Stimulated activated CD4-positive, alpha-beta T cell treated with anti-CD3 and anti-CD28 coated beads, Interleukin-12 subunit alpha, Interleukin-12 subunit beta, amount 100 ng/mL, for 48 hours (primary cell): ENCODE measurements at regions not wholly inside any gene's neighbourhood (a gene's known extent, or its start where the extent isn't known, plus 50 kb on each side); places are given as distances from the start of the nearest gene placed in this dataset.
"Not testable (repeated sequence)": the region's sequence is repeated elsewhere in the genome, so short reads cannot be mapped to it uniquely, and the experiment has no call there.

ENCODE experiments used
- DNase-seq, 3 donors: peaks; one replicate each; pipeline ENCODE4 v3.0.0-alpha.2; 2020; ENCODE audit warnings: low read depth in 2 of 3, low spot score in 1 of 3

DNA sequence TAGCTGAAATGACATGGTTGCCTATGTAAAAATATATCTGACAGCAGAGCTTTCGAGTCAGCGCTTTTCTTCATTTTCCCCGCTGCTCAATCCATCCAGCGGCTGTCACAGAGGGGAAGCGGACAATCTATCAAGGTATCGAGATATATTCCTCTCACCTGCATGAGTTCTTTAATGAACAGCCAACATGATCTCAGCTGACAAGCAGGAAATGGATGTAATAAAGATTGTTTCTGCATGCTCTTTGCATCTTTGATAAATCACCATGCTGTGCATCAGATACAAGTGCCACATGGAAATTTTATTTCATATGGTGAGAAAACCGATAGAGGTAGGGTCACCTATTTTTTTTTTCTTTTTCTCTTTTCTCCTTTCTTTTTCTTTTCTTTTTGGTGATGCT lies 602.3 kb upstream of the MMS22L start:
- DNase-seq = no peak

DNA sequence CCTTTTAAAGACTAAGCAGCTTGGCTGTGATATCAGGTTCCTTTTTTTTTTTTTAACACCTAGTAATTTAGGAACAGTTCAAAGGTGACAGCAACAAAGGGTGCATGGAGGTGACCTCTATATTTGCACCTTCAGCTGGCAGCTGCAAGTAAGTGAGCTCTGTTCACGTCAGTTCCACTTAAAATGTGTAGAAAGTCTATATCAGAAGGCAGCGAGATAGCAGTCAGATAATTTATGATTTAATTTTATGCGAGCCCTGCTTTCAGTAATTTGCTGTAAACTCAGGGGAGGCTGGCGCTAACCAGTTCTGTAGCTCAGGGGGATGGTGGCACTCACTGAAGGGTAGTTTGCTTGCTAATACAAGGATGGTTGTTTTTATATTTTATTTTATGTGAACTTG lies 602.8 kb upstream of the MMS22L start:
- no peak for DNase-seq

DNA sequence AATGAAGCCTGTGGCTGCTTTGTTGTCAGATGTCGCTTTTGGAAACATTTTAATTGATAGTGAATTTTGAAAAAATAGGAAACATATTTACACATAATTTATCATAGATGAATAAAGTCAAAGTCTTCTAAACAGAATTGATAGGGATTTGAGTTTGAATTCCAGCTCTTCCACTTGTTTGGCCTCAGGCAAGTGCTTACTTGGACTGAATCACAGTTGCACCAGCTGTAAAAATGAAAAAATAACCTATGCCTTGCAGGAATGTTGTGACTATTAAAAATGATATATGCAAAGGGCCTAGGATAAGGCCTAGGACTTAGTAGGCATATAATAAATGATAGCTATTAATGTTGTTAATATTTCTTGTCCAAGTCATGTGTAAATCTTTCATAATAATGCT lies 618.5 kb upstream of the MMS22L start:
- DNase-seq = no peak

DNA sequence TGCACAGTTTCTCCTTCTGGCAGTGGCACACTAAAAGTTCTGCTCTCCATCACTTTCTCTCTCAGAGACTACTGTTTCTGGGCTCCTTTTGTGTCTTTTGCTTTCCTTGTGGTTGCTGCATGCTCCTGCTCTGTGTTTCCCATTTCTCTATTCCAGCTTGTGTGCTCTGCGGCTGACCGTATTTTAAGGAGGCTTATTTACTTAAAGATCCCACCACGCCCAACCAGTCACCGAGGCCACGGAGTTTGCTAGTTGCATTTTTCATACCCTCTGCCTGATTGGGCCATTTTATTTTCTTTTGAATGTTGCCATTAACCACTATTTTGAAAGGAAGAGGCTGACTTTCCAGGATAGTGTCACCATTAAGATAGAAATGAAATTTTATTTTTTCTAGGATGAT lies 626.4 kb upstream of the MMS22L start:
- no peak for DNase-seq

DNA sequence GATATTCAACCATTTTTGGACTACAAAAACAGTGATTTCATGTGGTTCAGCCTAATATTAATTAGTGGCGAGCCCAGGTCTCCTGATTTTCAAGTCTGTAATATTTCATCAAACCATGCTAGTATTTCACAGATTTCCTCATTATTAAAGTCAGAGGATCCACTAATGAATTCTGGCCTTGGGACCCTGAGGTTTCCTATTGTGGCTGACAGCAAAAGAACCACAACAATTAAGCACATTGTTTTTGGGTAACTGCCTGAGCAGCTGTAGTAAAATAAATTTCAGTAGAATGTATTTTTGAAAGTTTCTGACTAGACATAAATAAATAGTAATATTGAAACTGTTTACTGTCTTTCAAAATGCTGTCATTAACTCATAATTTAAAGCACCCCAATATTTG lies 630.7 kb upstream of the MMS22L start:
- no peak for DNase-seq

DNA sequence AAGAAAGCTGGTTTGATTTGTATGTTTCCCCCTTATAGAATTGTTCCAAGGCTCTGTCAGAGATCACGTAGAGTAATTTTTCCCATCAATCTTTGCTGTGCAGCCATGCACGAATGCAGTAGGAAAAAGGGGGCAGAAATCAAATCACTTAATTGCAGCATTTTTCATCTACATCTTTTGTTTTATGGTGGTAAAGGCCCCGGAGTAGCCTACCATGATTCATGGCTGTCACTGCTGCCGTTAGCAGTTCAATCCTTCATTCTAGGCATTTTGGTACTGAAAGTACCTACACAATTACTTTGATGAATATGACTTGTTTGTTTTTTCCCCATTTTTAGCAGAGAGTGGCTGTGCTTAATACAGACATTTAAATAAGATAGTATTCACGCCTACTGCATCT lies 631.9 kb upstream of the MMS22L start:
- DNase-seq = no peak

DNA sequence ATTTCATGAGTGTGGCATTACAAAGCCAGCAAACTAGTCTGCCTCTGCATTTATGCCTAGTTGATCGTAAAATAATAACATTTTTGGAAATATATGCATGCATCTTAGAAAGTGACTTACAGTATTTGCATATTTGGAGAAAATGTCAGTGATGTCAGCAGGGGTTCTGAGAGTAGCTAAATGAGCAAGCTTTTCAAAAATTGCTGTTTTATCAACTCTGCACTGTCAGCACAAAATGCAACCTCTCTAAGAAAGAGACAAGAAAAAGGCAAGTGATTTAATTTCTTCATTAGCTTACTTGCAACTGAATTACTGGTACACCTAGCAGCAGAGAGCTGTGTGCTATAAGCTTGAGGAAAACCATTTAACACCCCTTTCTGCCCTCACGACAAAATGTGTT lies 632.5 kb upstream of the MMS22L start:
- DNase-seq = no peak

DNA sequence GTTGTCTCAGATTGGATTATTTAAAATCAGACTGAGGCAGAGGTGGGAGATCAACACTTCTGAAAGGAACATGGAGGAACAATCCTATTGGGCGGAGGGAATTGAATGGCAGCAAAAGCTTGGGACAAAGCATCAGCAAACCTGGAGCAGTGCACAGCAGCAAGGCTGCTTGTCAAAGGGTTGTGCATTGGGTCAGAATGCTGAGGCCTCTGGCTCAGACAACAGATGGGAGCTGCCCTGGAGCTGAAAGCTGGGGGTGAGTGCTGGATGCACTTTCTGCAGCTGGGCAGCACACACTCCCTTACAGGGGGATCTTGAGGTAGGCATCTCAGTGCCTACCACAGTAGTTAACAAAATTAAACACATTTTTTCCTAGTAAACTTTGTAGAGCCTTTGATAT lies 634.4 kb upstream of the MMS22L start:
- no peak for DNase-seq

DNA sequence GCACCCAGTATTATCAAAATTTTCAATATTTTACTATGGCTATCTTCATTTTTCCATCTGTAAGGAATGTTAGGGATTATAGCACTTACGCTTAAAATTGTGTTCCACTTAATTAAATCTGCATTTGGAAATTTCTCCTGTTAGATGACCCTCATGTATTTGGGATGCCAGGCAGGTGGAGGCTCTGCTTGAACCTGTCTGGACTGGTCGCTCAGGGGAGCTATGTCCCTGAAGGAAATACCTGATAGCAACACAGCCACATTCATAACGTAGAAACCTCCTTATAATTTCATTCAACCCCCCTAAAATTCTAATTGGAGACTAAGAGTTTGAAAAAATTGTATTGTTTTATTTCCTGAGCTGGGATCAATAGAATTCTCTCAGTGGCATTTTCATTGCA lies 636.0 kb upstream of the MMS22L start:
- no peak for DNase-seq

DNA sequence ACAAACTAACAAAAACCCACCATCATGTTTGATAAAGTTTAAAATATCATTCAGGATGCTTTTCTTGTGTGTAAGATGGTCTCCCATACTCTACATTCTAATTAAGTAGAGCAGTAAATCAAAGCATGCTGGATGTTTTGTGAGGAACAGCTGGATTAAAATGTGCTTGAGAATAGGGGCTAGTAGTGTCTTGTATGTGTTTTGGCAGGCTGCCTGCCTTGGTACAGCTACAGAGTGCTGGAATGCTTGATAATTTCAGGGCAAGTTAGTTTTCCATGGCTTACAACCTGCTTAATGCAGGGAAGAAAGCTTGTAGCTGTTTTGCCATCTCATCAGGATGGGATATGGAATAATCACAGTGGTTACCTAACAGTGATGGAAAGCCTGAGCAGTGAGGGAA lies 636.6 kb upstream of the MMS22L start:
- no peak for DNase-seq

DNA sequence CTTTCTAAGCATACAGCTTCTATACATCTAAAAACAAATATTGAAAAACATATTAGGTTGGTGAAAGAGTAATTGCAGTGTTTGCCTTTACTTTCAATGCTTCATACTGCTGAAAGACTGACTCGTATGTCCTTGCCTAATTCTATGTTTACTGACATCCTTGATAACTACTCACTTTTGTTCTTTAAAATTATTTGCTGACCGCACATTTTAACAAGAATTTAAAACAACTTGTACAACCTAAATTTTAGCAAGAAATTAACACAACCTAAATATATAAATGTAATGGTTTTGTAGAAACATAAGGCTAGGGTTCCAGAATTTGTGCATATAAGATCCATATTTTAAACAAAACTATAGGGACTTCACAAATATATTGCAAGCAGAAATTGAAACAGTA lies 640.2 kb upstream of the MMS22L start:
- no peak for DNase-seq

DNA sequence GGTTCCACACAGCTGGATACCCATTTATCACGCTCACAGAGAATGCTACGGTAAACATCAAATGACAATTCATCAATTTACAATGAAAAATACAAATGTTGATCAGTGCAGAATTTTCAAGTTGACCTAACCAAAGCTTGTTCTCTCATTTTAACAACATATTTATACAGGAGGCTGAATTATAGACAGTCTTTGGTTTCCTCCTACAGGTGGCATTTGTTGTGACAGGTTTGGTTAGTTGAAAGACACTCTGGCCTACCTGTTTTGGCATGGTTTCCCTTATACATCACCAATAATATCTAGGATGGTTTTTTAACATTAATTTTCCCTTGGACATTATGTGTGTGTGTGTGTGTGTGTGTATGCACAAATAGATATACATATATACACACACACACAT lies 642.5 kb upstream of the MMS22L start:
- no peak for DNase-seq

DNA sequence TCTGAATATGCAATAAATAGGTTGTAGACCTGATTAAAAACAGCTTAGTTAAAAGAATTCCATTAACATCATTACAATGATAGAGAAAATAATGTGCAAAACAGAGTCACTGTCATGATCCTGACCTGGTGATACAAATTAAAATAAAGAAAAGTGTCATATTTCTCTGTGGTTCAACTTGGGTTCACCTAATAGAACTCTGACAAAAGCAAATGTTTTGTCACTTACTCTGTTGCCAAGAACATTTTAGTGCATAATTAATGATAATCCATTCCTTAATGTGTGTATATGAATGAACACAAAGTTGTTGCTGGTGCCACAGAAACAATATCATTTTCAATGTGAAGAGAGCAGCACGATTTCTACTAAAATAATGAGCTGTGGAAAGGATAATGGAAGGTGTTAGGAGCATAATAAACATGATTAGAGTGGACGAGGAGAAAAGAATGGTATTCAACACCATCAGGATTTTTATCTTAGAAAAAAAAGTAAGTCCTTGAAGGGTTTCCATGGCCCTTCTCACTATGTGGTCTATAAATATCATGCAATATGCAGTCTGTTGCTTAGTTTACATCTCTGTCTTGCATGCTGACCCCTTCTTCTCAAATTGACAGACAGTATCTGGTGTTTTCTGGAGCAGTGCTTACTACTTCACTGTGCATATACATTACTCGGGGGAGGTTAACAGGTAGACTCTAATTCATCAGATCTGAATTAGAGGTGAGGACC lies 656.6 kb upstream of the MMS22L start:
- DNase-seq = no peak

DNA sequence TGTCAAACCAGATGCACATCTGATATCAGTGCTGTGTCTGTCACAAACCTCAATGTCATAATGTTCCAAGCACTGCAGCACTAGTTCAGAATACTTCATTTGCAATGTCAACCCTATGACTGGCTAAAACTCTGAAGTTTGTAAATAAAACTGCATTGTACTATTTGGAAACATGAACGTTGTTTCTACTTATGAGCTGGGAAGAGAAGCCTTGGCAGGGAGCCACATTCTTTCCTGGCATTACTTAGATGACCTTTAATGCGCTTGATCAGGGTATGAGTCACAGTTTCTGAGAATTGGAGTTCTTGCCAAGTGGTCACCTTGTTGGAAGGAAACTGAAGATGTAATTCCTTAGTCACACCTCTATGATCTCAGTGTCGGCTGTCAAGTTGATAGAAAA lies 664.8 kb upstream of the MMS22L start:
- no peak for DNase-seq

DNA sequence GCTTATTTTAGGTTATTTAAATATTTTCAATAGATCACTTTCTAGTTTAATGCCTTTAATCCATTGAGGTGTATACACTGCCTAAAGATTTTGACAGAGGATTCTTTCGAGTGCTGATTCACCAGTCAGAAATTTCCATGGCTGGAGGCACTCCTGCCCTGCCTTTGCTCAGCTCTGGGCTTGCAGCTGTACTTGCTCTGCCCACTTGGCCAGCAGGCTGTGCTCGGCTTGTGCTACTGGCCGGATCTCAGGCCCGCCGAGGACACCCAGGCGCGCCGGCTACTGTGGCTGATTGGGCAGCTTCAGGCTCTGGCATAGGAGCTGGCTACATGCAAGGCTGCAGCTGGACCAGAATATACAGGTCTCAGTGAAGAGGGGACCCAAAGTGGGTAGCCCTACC lies 675.1 kb upstream of the MMS22L start:
- DNase-seq = no peak

DNA sequence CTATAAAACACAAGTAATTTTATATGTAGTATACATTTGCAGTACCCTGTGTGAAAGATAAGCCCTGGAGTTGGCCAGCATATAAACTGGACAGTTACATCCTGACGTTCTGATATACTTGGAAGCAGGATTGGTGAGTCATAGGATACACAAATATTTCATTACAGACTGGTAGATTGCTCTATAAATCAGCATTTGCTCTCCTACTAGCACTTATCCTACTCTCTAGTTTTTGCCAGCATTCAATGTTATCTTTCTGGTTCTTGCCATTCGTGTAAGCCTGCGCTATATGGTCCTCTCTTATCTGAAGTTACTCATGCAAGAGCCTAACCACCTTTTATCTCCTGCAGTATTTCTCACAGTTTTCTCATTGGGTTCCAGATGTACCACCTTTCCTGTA lies 680.2 kb upstream of the MMS22L start:
- DNase-seq = no peak

DNA sequence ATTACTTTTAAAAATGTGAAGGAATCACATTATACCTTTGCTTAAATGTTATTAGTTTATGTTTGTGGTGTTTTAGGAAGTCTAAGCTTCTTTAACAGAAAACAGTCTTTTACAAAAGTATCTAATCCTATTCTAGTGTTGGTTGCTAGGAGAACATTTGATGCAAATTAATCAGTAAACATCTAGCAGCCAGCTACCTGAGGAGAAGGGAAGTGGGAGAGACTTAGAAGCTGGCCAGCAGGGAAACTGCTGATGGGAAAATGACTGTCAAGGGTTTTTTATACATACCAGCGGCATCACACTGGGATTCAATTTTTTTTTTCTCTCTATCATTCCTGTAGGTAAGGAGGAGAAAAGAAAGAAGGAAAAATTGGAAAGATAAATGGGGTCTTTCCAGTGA lies 686.0 kb upstream of the MMS22L start:
- DNase-seq = no peak

DNA sequence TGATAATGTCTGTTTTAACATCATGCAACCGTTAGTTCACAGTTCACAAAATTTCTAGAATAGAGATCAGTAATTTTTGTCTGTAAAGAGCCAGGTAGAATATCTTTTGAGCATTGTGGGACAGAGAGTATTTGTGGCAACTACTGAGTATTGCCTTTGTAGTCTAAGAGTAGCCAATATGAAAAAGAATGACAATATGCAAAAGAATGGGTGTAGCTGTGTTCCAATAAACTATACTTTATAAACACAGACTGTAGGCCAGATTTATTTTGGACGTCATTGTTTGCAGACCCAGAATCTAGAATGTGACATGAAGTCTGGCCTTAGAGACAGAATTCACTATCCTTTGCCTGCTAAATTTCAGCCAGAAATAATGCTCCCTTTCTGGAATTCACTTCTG lies 694.1 kb upstream of the MMS22L start:
- no peak for DNase-seq

DNA sequence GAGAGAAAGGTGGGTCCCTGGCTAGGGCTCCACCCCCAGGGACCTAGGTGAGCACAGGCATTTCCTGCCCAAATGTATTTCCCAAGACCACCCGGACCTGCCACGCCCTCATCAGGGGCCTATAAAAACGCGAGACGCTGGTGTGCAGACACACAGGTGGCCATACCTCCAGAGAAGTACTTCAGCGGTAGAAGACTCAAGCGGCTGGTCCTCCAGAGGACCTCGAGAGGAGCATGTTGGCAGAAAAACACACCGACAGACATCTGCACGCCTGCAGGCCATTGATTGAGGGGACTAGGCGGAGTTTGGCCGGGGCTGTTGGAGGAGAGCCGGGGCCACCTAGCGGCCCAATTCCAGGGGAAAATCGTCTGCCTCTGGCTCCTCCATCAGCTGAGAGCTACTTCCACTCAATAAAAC lies 695.8 kb upstream of the MMS22L start:
- no peak for DNase-seq

DNA sequence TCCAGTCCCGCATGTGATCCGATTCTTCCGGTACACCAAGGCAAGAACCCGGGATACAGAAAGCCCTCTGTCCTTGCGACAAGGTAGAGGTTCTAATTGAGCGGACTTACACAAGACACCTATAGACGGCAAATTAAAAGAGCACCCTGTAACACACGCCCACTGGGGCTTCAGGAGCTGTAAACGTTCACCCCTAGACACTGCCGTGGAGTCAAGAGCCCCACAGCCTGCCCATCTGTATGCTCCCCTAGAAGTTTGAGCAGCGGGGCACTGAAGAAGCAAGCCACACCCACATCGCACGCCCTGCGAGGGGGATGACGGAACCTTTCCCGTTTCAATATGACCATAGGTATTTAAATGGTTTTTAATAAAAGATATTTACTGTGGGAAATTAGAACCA lies 696.3 kb upstream of the MMS22L start:
- not testable (repeated sequence) for DNase-seq

DNA sequence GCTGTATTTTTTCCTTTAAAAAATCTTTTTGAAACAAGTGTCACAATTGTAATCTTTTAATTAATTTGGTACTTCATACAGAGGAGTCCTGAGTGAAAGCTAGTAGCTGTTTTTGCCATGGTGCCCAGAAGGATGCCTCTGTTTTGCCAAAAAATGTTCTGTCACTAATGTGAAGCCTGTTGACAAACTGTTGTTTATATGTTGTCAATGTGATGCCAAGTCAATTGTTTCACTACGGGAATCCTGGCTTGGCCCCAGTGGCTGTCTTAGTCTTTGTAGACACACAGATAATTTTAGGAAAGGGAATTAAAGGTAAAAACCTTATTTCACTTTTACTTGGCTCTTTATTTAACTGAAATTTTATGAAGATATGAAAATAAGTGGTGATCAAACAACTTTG lies 706.4 kb upstream of the MMS22L start:
- DNase-seq = no peak

DNA sequence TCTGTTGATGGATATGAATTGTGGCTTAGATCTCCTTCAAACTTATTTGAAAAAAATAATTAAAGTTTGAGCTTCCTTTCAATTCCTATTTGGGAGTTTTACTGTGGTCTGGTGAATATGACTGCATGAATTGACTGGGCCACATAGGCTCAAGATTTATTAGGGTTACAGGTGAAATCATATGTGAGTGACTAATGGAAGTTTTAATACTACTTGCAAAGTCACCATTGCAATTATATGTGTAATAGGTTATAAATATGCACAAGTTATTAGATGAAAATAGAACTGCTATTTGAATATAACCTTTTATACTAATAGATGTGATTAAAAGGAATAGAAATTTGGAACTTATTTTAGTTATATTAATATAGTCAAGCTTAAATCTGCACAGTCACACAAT lies 712.1 kb upstream of the MMS22L start:
- no peak for DNase-seq

DNA sequence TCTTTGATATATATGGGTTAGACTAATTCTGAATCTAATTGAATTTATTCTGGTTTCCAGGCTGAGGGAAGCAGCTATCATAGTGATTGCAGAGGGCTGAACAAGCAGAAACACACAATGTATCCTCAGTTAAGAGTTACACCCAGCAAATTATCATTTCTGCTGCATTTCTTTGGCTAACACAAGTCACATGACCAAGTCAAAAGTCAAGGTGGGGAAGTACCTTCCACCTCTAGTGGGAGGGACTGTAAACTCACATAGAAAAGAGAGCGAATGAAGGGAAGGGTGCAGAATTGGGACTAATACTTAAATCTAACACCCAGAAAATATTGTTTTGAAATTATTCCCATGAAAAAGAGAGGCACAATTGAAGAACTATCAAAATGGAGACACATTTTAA lies 719.7 kb upstream of the MMS22L start:
- DNase-seq = no peak
